ENCODE measurements at regions not wholly inside any gene's neighbourhood (a gene's known extent, or its start where the extent isn't known, plus 50 kb on each side); places are given as distances from the start of the nearest gene placed in this dataset.

GRCh38 chr10:83144461-83144860, 994.8 kb upstream of the GHITM start:
- H3K4me1 ChIP-seq (ENCODE audit: control insufficient read depth, extremely low read depth, insufficient read depth, low read length): no peaks in the 10 kb centered on the region
- H2AFZ ChIP-seq (ENCODE audit: control insufficient read depth, low read length): no peak overlapping the region
- H4K20me1 ChIP-seq (ENCODE audit: control insufficient read depth, extremely low read depth, insufficient read depth, low read length): no peaks in the 10 kb centered on the region
- H3K27me3 ChIP-seq (ENCODE audit: control insufficient read depth, extremely low read depth, insufficient read depth, low read length): no peaks in the 10 kb centered on the region
- no peak overlapping the region for H3K9ac ChIP-seq (ENCODE audit: control insufficient read depth, extremely low read depth, insufficient read depth, low read length)
- no peak overlapping the region for H3K4me2 ChIP-seq (ENCODE audit: control insufficient read depth, extremely low read depth, insufficient read depth, low read depth, low read length)
- H3K4me3 ChIP-seq (ENCODE audit: control insufficient read depth in 2 of 3, extremely low read depth in 1 of 3, insufficient read depth in 2 of 3, low read depth in 1 of 3, low read length in 3 of 3): no peak overlapping the region
- H3K27ac ChIP-seq (ENCODE audit: control insufficient read depth, insufficient read depth, low read length): no peak overlapping the region
- H3K9me3 ChIP-seq (ENCODE audit: control insufficient read depth, low read depth, low read length): no peaks in the 10 kb centered on the region
- TF ChIP-seq EZH2 (IDR thresholded peaks at IDR 0.05; ENCODE audit: low read length): no peak
- TF ChIP-seq CTCF (optimal IDR thresholded peaks at IDR 0.05 in 1 of 3, IDR thresholded peaks at IDR 0.05 in 1 of 3, conservative IDR thresholded peaks at IDR 0.05 in 1 of 3; ENCODE audit: extremely low read depth in 1 of 3, insufficient read depth in 2 of 3, low read length in 3 of 3): no peak
- dilution Hi-C loops (cut with MboI; ENCODE audit: extremely low pct_ligation_motif_present, low sequenced_read_pairs): no loop called here
- H3K79me2 ChIP-seq (ENCODE audit: control insufficient read depth, insufficient read depth, low read length): no peaks in the 10 kb centered on the region
- no peak for DNase-seq (ENCODE audit: low read depth, low spot score)
- FAIRE-seq: no peak
- no peaks in the 10 kb centered on the region for H3K9me1 ChIP-seq (ENCODE audit: control insufficient read depth, extremely low read depth, insufficient read depth, low read length)
- H3K36me3 ChIP-seq (ENCODE audit: control insufficient read depth in 2 of 2, extremely low read depth in 1 of 2, insufficient read depth in 2 of 2, low read length in 2 of 2): no peaks in the 10 kb centered on the region

- Histone ChIP-seq H4K20me1 (ENCODE audit: control insufficient read depth, extremely low read depth, insufficient read depth, low read length) (no peaks in the 10 kb centered on the region), H3K36me3 (ENCODE audit: control insufficient read depth in 2 of 2, extremely low read depth in 1 of 2, insufficient read depth in 2 of 2, low read length in 2 of 2) (no peaks in the 10 kb centered on the region), H3K9me1 (ENCODE audit: control insufficient read depth, extremely low read depth, insufficient read depth, low read length) (no peaks in the 10 kb centered on the region), H3K79me2 (ENCODE audit: control insufficient read depth, insufficient read depth, low read length) (no peaks in the 10 kb centered on the region), H3K4me3 (ENCODE audit: control insufficient read depth in 2 of 3, extremely low read depth in 1 of 3, insufficient read depth in 2 of 3, low read depth in 1 of 3, low read length in 3 of 3) (no peak overlapping the region), H3K9ac (ENCODE audit: control insufficient read depth, extremely low read depth, insufficient read depth, low read length) (no peak overlapping the region), H3K9me3 (ENCODE audit: control insufficient read depth, low read depth, low read length) (no peaks in the 10 kb centered on the region), H2AFZ (ENCODE audit: control insufficient read depth, low read length) (no peak overlapping the region), H3K27me3 (ENCODE audit: control insufficient read depth, extremely low read depth, insufficient read depth, low read length) (no peaks in the 10 kb centered on the region), H3K4me1 (ENCODE audit: control insufficient read depth, extremely low read depth, insufficient read depth, low read length) (no peaks in the 10 kb centered on the region), H3K27ac (ENCODE audit: control insufficient read depth, insufficient read depth, low read length) (no peak overlapping the region), H3K4me2 (ENCODE audit: control insufficient read depth, extremely low read depth, insufficient read depth, low read depth, low read length) (no peak overlapping the region)
- TF ChIP-seq EZH2 (IDR thresholded peaks at IDR 0.05; ENCODE audit: low read length): no peak
- no peak for TF ChIP-seq CTCF (optimal IDR thresholded peaks at IDR 0.05 in 1 of 3, IDR thresholded peaks at IDR 0.05 in 1 of 3, conservative IDR thresholded peaks at IDR 0.05 in 1 of 3; ENCODE audit: extremely low read depth in 1 of 3, insufficient read depth in 2 of 3, low read length in 3 of 3)
- DNase-seq (ENCODE audit: low read depth, low spot score): no peak
- dilution Hi-C loops (cut with MboI; ENCODE audit: extremely low pct_ligation_motif_present, low sequenced_read_pairs): no loop called here
- no peak for FAIRE-seq
Measured at GRCh38 chr10:83153714-83154113, 985.6 kb upstream of the GHITM start.

Measured in keratinocyte (primary cell).